H9 (cell line): ENCODE measurements at regions not wholly inside any gene's neighbourhood (a gene's known extent, or its start where the extent isn't known, plus 50 kb on each side); places are given as distances from the start of the nearest gene placed in this dataset.

ENCODE experiments used
- DNase-seq: peaks from one replicate; pipeline ENCODE4 v3.0.0-alpha.2; 2017
- H2AFZ ChIP-seq: one replicate; pipeline ENCODE4 v1.6.1; 2013; ENCODE audit warnings: mild to moderate bottlenecking, low read length, control low read depth, moderate library complexity
- H2AK5ac ChIP-seq: 2 replicates; pipeline ENCODE4 v1.6.1; 2013; ENCODE audit warnings: low read length, control low read depth, mixed read lengths; ENCODE audit not compliant: insufficient read length
- H2BK120ac ChIP-seq: one replicate; pipeline ENCODE4 v1.6.1; 2013; ENCODE audit warnings: low read depth, mild to moderate bottlenecking, low read length, control low read depth, inconsistent platforms; ENCODE audit not compliant: poor library complexity, severe bottlenecking
- H2BK12ac ChIP-seq: 2 replicates; pipeline ENCODE4 v1.6.1; 2013; ENCODE audit warnings: low read length, control low read depth, mixed read lengths, low read depth; ENCODE audit not compliant: insufficient read length
- H2BK15ac ChIP-seq: 2 replicates; pipeline ENCODE4 v1.6.1; 2013; ENCODE audit warnings: low read depth, low read length, control low read depth
- H2BK20ac ChIP-seq: one replicate; pipeline ENCODE4 v1.6.1; 2013; ENCODE audit warnings: low read depth, mild to moderate bottlenecking, low read length, control low read depth, inconsistent platforms; ENCODE audit not compliant: poor library complexity, severe bottlenecking
- H2BK5ac ChIP-seq: 2 replicates; pipeline ENCODE4 v1.6.1; 2013; ENCODE audit warnings: low read length, control low read depth, mixed read lengths; ENCODE audit not compliant: insufficient read length
- H3K14ac ChIP-seq: 2 replicates; pipeline ENCODE4 v1.6.1; 2013; ENCODE audit warnings: low read length, control low read depth; ENCODE audit not compliant: insufficient read depth
- H3K18ac ChIP-seq: 2 replicates; pipeline ENCODE4 v1.6.1; 2013; ENCODE audit warnings: low read depth, mild to moderate bottlenecking, mixed read lengths, low read length, control low read depth; ENCODE audit not compliant: insufficient read length
- H3K23ac ChIP-seq: 2 replicates; pipeline ENCODE4 v1.6.1; 2013; ENCODE audit warnings: low read length, control low read depth, mixed read lengths, low read depth; ENCODE audit not compliant: insufficient read length
- H3K23me2 ChIP-seq: 2 replicates; pipeline ENCODE4 v1.6.1; 2013; ENCODE audit warnings: low read depth, mild to moderate bottlenecking, mixed read lengths, low read length, control low read depth; ENCODE audit not compliant: insufficient read length, poor library complexity, severe bottlenecking
- H3K27ac ChIP-seq: 2 replicates; pipeline ENCODE4 v1.5.1; 2013; ENCODE audit warnings: low read length, control low read depth, mixed read lengths, low read depth; ENCODE audit not compliant: insufficient read length
- H3K27me3 ChIP-seq: 2 replicates; pipeline ENCODE4 v1.6.1; 2013; ENCODE audit warnings: low read length, control low read depth, inconsistent platforms; ENCODE audit not compliant: insufficient read depth
- H3K4ac ChIP-seq: 2 replicates; pipeline ENCODE4 v1.6.1; 2013; ENCODE audit warnings: low read depth, mild to moderate bottlenecking, control low read depth, inconsistent platforms, low read length, moderate library complexity
- H3K4me1 ChIP-seq: 2 replicates; pipeline ENCODE4 v1.6.1; 2013; ENCODE audit warnings: low read length, control low read depth, inconsistent platforms; ENCODE audit not compliant: insufficient read depth
- H3K4me2 ChIP-seq: 2 replicates; pipeline ENCODE4 v1.6.1; 2013; ENCODE audit warnings: low read length, control low read depth, mixed read lengths; ENCODE audit not compliant: insufficient read length, insufficient read depth
- H3K56ac ChIP-seq: 2 replicates; pipeline ENCODE4 v1.6.1; 2013; ENCODE audit warnings: low read depth, mild to moderate bottlenecking, mixed read lengths, low read length, control low read depth; ENCODE audit not compliant: insufficient read length
- H3K79me1 ChIP-seq: 2 replicates; pipeline ENCODE4 v1.6.1; 2013; ENCODE audit warnings: low read depth, mild to moderate bottlenecking, moderate library complexity, low read length, control low read depth, inconsistent platforms; ENCODE audit not compliant: insufficient read depth, poor library complexity, severe bottlenecking
- H3K79me2 ChIP-seq: 2 replicates; pipeline ENCODE4 v1.6.1; 2013; ENCODE audit warnings: low read length, control low read depth, inconsistent platforms; ENCODE audit not compliant: insufficient read depth
- H3K9ac ChIP-seq: 2 replicates; pipeline ENCODE4 v1.6.1; 2013; ENCODE audit warnings: low read length, control low read depth, mixed read lengths; ENCODE audit not compliant: insufficient read length; ENCODE audit errors: extremely low read depth
- H3K9me3 ChIP-seq: one replicate; pipeline ENCODE4 v1.6.1; 2013; ENCODE audit warnings: low read depth, low read length, inconsistent platforms; ENCODE audit not compliant: control insufficient read depth
- H3T11ph ChIP-seq: one replicate; pipeline ENCODE4 v1.6.1; 2013; ENCODE audit warnings: mild to moderate bottlenecking, low read length, control low read depth, inconsistent platforms
- H4K20me1 ChIP-seq: one replicate; pipeline ENCODE4 v1.6.1; 2013; ENCODE audit not compliant: control insufficient read depth, insufficient read length, insufficient read depth
- H4K5ac ChIP-seq: 2 replicates; pipeline ENCODE4 v1.6.1; 2013; ENCODE audit warnings: low read depth, mild to moderate bottlenecking, mixed read lengths, low read length, control low read depth; ENCODE audit not compliant: insufficient read length
- H4K8ac ChIP-seq: replicated peaks from 2 replicates; pipeline ENCODE4 v1.6.1; 2013; ENCODE audit warnings: low read length, control low read depth, mixed read lengths, low read depth; ENCODE audit not compliant: insufficient read length
- H4K91ac ChIP-seq: 2 replicates; pipeline ENCODE4 v1.6.1; 2013; ENCODE audit warnings: low read depth, mild to moderate bottlenecking, moderate library complexity, mixed read lengths, low read length, control low read depth; ENCODE audit not compliant: insufficient read length
- H3K27ac Mint-ChIP-seq, 3 experiments: 2 replicates in 2 of 3; 3 replicates in 1 of 3; pipeline ENCODE4 v1.8.0; 2020 to 2021; ENCODE audit warnings: mixed read lengths in 3 of 3, mild to moderate bottlenecking in 1 of 3, moderate library complexity in 1 of 3
- H3K27me3 Mint-ChIP-seq: 2 replicates; pipeline ENCODE4 v1.8.0; 2021; ENCODE audit warnings: low read depth, mild to moderate bottlenecking, moderate library complexity, mixed read lengths
- H3K36me3 Mint-ChIP-seq, 3 experiments: 2 replicates in 2 of 3; 3 replicates in 1 of 3; pipeline ENCODE4 v1.8.0; 2020 to 2021; ENCODE audit warnings: low read depth in 3 of 3, mixed read lengths in 3 of 3; ENCODE audit not compliant: insufficient read depth in 1 of 3
- H3K4me1 Mint-ChIP-seq, 2 experiments: 2 replicates each; pipeline ENCODE4 v1.8.0; 2020; ENCODE audit warnings: mixed read lengths in 2 of 2
- H3K4me3 Mint-ChIP-seq, 2 experiments: 2 replicates in 1 of 2; 3 replicates in 1 of 2; pipeline ENCODE4 v1.8.0; 2020 to 2021; ENCODE audit warnings: mild to moderate bottlenecking in 2 of 2, mixed read lengths in 2 of 2, moderate library complexity in 1 of 2
- H3K9me3 Mint-ChIP-seq, 2 experiments: 2 replicates in 1 of 2; 3 replicates in 1 of 2; pipeline ENCODE4 v1.8.0; 2020; ENCODE audit warnings: mild to moderate bottlenecking in 2 of 2, mixed read lengths in 2 of 2, moderate library complexity in 1 of 2
- whole genome bisulfite sequencing: extraction: QIAGEN DNeasy Blood & Tissue Kit; methylation state at CpG from one replicate; pipeline ENCODE4 v1.1.7; 2013; ENCODE audit warnings: missing lambda C conversion rate, low lambda C conversion rate, mixed read lengths; ENCODE audit not compliant: insufficient read length; ENCODE audit errors: extremely low coverage; 5-methylcytosine and 5-hydroxymethylcytosine counted together
- TF ChIP-seq, protein P1 (sequence below): fragments of 200-600 bp; sonication (generic); conservative IDR thresholded peaks from 3 replicates; pipeline ENCODE4 v1.8.0; 2021; ENCODE audit warnings: antibody characterized with exemption, mild to moderate bottlenecking

DNA sequence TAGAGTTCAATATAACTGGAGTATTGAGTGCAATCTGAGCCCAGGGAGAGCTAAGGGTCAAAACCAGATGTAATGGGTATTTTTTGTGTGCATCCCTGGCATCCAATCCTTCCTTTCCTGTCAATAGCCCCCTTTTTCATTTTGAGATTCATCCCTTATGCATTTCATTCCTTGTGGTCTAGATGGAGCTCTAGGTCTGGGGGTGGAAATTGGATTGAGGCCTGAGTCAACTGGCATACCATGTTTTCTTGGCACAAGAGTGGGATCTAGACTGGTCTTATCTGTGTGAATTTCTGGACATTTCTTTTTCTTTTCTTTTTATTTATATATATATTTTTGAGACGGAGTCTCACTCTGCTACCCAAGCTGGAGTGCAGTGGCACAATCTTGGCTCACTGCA is 67.3 kb upstream of the RAB3GAP2 start:
- Histone ChIP-seq H3K18ac (peak overlapping the region; percentile 66), H3K27me3 (no peaks in the 10 kb centered on the region), H3K56ac (no peak overlapping the region), H3T11ph (no peak overlapping the region), H3K27ac (peak overlapping the region; percentile 97), H2BK5ac (peak overlapping the region; percentile 60), H3K4me1 (peaks cover 12% of the 10 kb centered on the region; the same call in 1 of the 2 replicates), H3K79me2 (no peaks in the 10 kb centered on the region), H3K14ac (no peak overlapping the region), H4K5ac (no peak overlapping the region), H3K79me1 (no peaks in the 10 kb centered on the region), H2BK20ac (no peak overlapping the region), H2AFZ (no peak overlapping the region), H2BK15ac (no peak overlapping the region), H4K8ac (no peak overlapping the region), H3K9me3 (no peaks in the 10 kb centered on the region), H3K23me2 (no peaks in the 10 kb centered on the region), H2BK12ac (no peak overlapping the region), H3K4me2 (peak overlapping the region; percentile 25), H2BK120ac (no peak overlapping the region), H4K20me1 (no peaks in the 10 kb centered on the region), H3K4ac (no peak overlapping the region), H2AK5ac (peak overlapping the region; percentile 19), H3K23ac (no peak overlapping the region), H3K9ac (no peak overlapping the region), H4K91ac (no peak overlapping the region)
- no CpG with 5 or more reads among the region's 1 CpG for WGBS
- Mint-ChIP-seq H3K9me3 (no peaks in the 10 kb centered on the region), H3K36me3 (peaks cover 0 to 2% (median 0%) of the 10 kb centered on the region in 3 experiments; a peak in 1 of 7 replicates), H3K27ac (peak overlapping the region; percentile 98 to 100 (median 99)), H3K4me3 (no peak overlapping the region), H3K4me1 (peaks cover 51 to 58% of the 10 kb centered on the region in 2 experiments), H3K27me3 (no peaks in the 10 kb centered on the region; the same call in 1 of the 2 replicates)
- TF ChIP-seq, protein P1, sequence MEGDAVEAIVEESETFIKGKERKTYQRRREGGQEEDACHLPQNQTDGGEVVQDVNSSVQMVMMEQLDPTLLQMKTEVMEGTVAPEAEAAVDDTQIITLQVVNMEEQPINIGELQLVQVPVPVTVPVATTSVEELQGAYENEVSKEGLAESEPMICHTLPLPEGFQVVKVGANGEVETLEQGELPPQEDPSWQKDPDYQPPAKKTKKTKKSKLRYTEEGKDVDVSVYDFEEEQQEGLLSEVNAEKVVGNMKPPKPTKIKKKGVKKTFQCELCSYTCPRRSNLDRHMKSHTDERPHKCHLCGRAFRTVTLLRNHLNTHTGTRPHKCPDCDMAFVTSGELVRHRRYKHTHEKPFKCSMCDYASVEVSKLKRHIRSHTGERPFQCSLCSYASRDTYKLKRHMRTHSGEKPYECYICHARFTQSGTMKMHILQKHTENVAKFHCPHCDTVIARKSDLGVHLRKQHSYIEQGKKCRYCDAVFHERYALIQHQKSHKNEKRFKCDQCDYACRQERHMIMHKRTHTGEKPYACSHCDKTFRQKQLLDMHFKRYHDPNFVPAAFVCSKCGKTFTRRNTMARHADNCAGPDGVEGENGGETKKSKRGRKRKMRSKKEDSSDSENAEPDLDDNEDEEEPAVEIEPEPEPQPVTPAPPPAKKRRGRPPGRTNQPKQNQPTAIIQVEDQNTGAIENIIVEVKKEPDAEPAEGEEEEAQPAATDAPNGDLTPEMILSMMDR, result peak; percentile 39; the same call in 2 of the 3 replicates
- DNase-seq, result no peak
